Globus pallidus (tissue), 1 donor: ENCODE measurements at regions not wholly inside any gene's neighbourhood (a gene's known extent, or its start where the extent isn't known, plus 50 kb on each side); places are given as distances from the start of the nearest gene placed in this dataset.

Experiments
- DNase-seq: peaks from one replicate; pipeline ENCODE4 v3.0.0-alpha.2; 2015; ENCODE audit warnings: low spot score

DNA sequence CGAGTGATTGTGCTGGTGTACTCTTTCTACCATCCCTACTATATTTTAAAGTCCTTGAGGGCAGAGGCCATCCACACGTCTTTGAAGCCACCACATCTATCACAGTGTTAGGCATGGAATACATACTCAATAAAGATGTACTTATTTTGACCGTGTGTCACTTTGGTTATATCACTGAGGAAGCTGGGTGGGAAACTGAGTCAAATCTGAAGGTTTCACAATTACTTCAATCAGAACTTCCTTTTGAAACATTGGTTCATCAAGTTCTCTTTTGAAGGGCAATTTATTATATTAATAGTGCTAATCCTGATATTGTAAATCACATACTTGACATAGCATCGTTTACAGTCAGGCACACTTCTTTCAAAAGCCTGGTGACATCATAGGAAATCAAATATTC, 53.3 kb upstream of the ATP1B1 start:
- no peak for DNase-seq
